Body of pancreas (tissue), 4 donors: ENCODE measurements at regions not wholly inside any gene's neighbourhood (a gene's known extent, or its start where the extent isn't known, plus 50 kb on each side); places are given as distances from the start of the nearest gene placed in this dataset.

Experiments
- ATAC-seq: fragments of 150-250 bp; one replicate; pipeline ENCODE4 v1.9.1; 2016
- DNase-seq, 4 donors: peaks; one replicate each; pipeline ENCODE4 v3.0.0-alpha.2; 2019
- H3K27ac ChIP-seq, 4 donors: fragments of 200-600 bp; sonication (generic); 1 replicate in 3 of 4; 2 replicates in 1 of 4; pipeline versions ENCODE4 v1.5.1 to v1.6.1; 2016 to 2019; ENCODE audit warnings: mild to moderate bottlenecking in 1 of 4, mixed read lengths in 1 of 4, moderate library complexity in 1 of 4
- H3K27me3 ChIP-seq, 2 donors: fragments of 200-600 bp; sonication (generic); one replicate each; pipeline ENCODE4 v1.6.0; 2016; ENCODE audit warnings: mild to moderate bottlenecking in 1 of 2
- H3K36me3 ChIP-seq, 2 donors: fragments of 200-600 bp; sonication (generic); replicated peaks in 1 of 2; 2 replicates each; pipeline ENCODE4 v1.5.1; 2016; ENCODE audit warnings: low read depth in 2 of 2; ENCODE audit not compliant: insufficient read depth in 1 of 2
- H3K4me1 ChIP-seq: fragments of 200-600 bp; sonication (generic); one replicate; pipeline ENCODE4 v1.6.0; 2016
- H3K4me3 ChIP-seq, 2 donors: fragments of 200-600 bp; sonication (generic); 1 replicate in 1 of 2; 2 replicates in 1 of 2; pipeline ENCODE4 v1.5.1; 2016 to 2019
- H3K9me3 ChIP-seq, 3 donors: fragments of 200-600 bp; sonication (generic); 1 replicate in 2 of 3; 2 replicates in 1 of 3; pipeline ENCODE4 v1.5.1; 2016
- POLR2A ChIP-seq, 3 donors: fragments of 450-650 bp; IDR thresholded peaks; one replicate each; pipeline ENCODE4 v1.6.1; 2016; ENCODE audit warnings: antibody characterized with exemption in 3 of 3, mild to moderate bottlenecking in 2 of 3
- WGBS, 2 donors: methylation state at CpG; one replicate each; pipeline ENCODE4 v1.1.5; 2017; 5-methylcytosine and 5-hydroxymethylcytosine counted together
- intact Hi-C: fragments of 100-400 bp; cut with DNase I; formaldehyde crosslinking; loops from one replicate; pipeline ENCODE4 v1.15.1; 2023
- TF ChIP-seq, protein P1 (sequence below), 7 experiments: fragments of 450-650 bp in 4 of 7; fragments of 200-600 bp in 3 of 7; sonication (generic) in 3 of 7; IDR thresholded peaks; one replicate each; pipeline ENCODE4 v1.5.1; 2016 to 2019; ENCODE audit warnings: antibody characterized with exemption in 7 of 7

DNA sequence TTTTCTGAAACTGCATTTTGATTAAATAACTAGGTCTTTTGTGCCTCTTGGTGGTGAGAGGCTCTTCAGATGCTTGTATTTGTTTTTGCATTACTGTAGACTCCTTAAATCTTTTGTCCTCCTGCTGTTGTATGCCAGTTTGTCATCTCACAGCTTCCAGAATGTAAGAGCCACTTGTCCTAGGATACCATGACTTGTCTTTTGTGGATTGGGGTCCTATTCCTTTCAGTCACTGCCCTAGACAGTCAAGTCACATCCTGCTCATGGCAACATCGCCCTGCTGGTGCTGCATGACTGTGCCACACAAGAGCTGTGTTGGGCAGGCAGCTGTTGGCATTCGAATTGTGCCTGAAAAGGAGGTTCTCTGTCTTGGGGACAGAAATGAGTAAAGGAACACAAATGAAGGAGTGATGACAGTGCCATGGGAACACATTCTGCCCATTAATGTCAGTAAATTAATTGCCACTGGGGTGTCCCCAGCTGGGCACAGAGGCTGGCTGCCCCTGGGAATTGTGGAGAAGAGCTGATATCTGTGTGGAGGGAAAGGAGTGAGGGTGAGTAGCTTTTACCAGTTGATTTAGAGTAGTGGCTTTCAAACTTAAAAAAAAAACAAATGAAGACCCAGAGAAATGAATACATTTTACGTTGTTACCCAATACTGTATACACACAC is 140.3 kb downstream of the ARL6IP6 start:
- ATAC-seq (no peak), DNase-seq (no peak)
- Histone ChIP-seq H3K36me3 (no peaks in the 10 kb centered on the region), H3K27me3 (no peaks in the 10 kb centered on the region), H3K4me3 (no peak overlapping the region), H3K4me1 (no peaks in the 10 kb centered on the region), H3K9me3 (no peaks in the 10 kb centered on the region), H3K27ac (no peak overlapping the region)
- 57 to 59% methylated on average over 3 of the region's 3 CpGs for WGBS, 2 donors
- intact Hi-C loops, result no loop called here
- no peak for TF ChIP-seq POLR2A (IDR thresholded peaks at IDR 0.05)
- TF ChIP-seq, protein P1, sequence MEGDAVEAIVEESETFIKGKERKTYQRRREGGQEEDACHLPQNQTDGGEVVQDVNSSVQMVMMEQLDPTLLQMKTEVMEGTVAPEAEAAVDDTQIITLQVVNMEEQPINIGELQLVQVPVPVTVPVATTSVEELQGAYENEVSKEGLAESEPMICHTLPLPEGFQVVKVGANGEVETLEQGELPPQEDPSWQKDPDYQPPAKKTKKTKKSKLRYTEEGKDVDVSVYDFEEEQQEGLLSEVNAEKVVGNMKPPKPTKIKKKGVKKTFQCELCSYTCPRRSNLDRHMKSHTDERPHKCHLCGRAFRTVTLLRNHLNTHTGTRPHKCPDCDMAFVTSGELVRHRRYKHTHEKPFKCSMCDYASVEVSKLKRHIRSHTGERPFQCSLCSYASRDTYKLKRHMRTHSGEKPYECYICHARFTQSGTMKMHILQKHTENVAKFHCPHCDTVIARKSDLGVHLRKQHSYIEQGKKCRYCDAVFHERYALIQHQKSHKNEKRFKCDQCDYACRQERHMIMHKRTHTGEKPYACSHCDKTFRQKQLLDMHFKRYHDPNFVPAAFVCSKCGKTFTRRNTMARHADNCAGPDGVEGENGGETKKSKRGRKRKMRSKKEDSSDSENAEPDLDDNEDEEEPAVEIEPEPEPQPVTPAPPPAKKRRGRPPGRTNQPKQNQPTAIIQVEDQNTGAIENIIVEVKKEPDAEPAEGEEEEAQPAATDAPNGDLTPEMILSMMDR (IDR thresholded peaks at IDR 0.05), result no peak

DNA sequence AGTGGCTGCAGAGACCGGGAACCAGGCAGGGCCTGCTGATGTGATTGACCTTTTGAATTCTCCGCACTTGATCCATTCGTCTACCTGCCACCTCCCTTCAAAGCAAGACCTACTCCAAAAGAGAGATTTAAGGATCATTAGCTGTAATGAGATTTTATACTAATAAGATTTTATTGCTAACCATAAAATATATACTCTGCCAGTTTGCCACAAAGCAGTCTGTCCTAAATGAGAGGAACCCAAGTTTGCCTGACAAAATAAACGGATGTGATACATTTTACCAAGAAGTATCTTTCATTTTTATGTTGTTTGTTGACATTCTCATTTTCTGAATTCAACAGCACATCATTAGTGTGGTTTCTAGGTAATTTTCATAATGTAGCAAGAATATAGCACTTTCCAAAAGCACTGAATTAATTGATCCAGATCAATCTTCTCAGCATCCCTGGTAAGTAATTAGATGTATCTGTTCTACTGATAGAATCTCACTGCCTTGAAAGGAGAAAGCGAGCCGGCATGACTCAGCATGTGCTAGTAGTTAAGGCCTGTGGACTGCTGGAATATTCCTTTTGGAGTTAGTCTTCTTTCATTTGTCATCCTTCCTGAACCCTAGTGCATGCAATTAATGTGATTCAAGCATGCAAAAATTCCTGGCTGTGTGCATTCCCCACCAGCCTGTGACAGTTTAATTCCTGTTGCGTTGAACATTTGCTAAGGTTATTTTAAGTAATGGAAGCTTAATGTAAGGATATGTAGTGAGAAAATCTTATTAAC is 128.5 kb downstream of the ARL6IP6 start:
- Histone ChIP-seq H3K4me1 (no peaks in the 10 kb centered on the region), H3K4me3 (no peak overlapping the region), H3K36me3 (no peaks in the 10 kb centered on the region), H3K27me3 (no peaks in the 10 kb centered on the region), H3K27ac (no peak overlapping the region), H3K9me3 (no peaks in the 10 kb centered on the region)
- ATAC-seq (no peak), DNase-seq (no peak)
- TF ChIP-seq, protein P1 (IDR thresholded peaks at IDR 0.05), result no peak
- no peak for TF ChIP-seq POLR2A (IDR thresholded peaks at IDR 0.05)
- 58 to 77% methylated on average over 7 of the region's 7 CpGs for WGBS, 2 donors
- intact Hi-C loops, result no loop called here

DNA sequence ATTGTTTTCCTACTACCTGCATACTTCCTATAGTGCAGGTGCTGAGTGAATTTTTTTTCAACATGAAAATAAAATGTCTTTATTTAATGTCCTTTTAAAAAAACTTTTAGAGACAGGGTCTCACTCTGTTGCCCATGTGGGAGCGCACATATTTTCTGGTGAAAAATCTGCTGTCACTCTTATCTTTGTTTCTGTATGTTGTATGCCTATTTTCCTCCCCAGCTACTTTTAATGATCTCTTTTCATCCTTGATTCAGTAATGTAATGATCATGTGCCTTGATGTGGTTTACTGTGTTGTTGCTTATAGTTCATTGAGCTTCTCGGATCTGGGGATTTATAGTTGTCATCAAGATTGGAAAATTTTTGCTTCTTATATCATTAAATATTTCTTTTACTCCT is 117.3 kb downstream of the ARL6IP6 start:
- Histone ChIP-seq H3K4me1 (no peaks in the 10 kb centered on the region), H3K9me3 (no peaks in the 10 kb centered on the region), H3K27me3 (no peaks in the 10 kb centered on the region), H3K4me3 (no peak overlapping the region), H3K36me3 (no peaks in the 10 kb centered on the region), H3K27ac (no peak overlapping the region)
- DNase-seq (no peak), ATAC-seq (no peak)
- 76 to 78% methylated on average over 2 of the region's 2 CpGs for WGBS, 2 donors
- TF ChIP-seq, protein P1 (IDR thresholded peaks at IDR 0.05), result no peak
- no peak for TF ChIP-seq POLR2A (IDR thresholded peaks at IDR 0.05)
- intact Hi-C loops, result no loop called here

DNA sequence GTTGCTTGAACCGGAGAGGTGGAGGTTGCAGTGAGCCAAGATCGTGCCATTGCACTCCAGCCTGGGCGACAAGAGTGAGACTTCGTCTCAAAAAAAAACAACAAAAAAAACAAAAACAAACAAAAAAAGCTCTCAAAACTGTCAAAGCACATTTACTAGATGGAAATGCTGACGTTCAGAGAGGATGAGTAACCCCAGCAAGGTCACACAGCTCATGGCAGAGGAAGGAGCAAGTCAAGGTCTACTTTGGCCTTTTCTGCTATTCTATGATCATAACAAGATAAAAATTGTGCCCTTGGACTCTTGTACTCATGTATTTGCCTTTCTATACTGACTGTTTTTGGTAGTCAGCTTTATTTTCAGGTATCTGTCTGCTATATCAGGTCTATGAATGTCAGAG is 109.5 kb downstream of the ARL6IP6 start:
- Histone ChIP-seq H3K9me3 (no peaks in the 10 kb centered on the region), H3K27ac (no peak overlapping the region), H3K36me3 (no peaks in the 10 kb centered on the region), H3K27me3 (no peaks in the 10 kb centered on the region), H3K4me3 (no peak overlapping the region), H3K4me1 (peaks cover 6% of the 10 kb centered on the region)
- WGBS, 2 donors, result 73 to 84% methylated on average over 5 of the region's 5 CpGs
- no peak for TF ChIP-seq POLR2A (IDR thresholded peaks at IDR 0.05)
- TF ChIP-seq, protein P1 (IDR thresholded peaks at IDR 0.05), result no peak
- no peak for DNase-seq
- ATAC-seq, result no peak
- intact Hi-C loops, result no loop called here
